ENCODE measurements at regions not wholly inside any gene's neighbourhood (a gene's known extent, or its start where the extent isn't known, plus 50 kb on each side); places are given as distances from the start of the nearest gene placed in this dataset.

DNA sequence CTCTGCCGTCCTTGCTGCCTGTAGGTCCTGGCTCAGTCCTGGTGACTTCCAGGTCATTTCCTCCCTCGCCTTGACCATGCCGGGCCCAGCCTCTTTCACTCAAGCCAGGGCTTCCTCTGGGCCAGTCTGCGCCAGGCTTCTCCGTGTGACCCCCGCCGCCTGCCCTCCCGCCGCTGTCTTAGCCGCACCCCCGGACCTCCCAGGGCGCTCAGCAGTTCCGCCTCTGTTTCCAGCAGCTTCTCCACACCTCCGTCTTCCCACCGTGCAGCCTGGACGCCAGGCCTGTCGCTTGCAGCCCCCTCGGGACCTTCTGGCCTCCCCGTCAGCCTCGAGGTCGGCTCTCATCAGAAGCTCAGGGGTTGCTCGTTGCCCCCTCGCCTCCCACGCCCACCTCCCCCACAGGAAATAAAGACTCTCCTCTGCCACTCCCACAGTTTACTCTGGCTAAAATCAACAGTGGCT is 123.0 kb upstream of the FZD8 start:
- TF ChIP-seq, protein P1, sequence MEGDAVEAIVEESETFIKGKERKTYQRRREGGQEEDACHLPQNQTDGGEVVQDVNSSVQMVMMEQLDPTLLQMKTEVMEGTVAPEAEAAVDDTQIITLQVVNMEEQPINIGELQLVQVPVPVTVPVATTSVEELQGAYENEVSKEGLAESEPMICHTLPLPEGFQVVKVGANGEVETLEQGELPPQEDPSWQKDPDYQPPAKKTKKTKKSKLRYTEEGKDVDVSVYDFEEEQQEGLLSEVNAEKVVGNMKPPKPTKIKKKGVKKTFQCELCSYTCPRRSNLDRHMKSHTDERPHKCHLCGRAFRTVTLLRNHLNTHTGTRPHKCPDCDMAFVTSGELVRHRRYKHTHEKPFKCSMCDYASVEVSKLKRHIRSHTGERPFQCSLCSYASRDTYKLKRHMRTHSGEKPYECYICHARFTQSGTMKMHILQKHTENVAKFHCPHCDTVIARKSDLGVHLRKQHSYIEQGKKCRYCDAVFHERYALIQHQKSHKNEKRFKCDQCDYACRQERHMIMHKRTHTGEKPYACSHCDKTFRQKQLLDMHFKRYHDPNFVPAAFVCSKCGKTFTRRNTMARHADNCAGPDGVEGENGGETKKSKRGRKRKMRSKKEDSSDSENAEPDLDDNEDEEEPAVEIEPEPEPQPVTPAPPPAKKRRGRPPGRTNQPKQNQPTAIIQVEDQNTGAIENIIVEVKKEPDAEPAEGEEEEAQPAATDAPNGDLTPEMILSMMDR (IDR thresholded peaks at IDR 0.05): no peak
- no peak for TF ChIP-seq POLR2A (IDR thresholded peaks at IDR 0.05)

Measured in Peyer's patch (tissue), 4 donors.